ENCODE measurements at regions not wholly inside any gene's neighbourhood (a gene's known extent, or its start where the extent isn't known, plus 50 kb on each side); places are given as distances from the start of the nearest gene placed in this dataset.

DNA sequence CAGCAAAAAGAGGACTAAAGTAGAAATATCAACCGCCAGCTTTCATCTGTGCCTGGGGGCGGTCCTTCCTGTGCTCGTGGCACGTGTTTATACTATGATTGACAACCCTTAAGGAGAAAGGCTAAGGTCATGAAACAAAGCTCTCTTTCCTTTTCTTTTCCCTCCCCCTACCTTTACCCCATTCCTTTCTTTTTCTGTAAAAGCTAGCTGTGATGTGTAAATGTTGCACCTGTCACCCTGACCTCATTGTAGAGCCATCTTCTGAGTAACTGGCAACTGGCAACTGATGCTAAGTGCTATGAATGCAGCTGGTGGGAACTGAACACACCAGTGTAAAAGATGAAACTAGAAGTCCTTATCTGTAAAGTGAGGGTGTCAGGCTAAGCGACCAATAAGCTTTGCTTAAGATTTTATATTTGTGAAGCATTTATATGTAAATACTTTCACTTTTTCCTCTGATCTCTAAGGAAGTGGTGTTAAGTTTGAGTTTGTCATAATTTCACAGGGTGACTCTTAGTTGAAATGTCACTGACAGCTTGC is 102.8 kb upstream of the BCAT1 start:
- no peak for TF ChIP-seq EZH2 (IDR thresholded peaks at IDR 0.05; ENCODE audit: borderline replicate concordance, low read length)
- TF ChIP-seq, protein P1, sequence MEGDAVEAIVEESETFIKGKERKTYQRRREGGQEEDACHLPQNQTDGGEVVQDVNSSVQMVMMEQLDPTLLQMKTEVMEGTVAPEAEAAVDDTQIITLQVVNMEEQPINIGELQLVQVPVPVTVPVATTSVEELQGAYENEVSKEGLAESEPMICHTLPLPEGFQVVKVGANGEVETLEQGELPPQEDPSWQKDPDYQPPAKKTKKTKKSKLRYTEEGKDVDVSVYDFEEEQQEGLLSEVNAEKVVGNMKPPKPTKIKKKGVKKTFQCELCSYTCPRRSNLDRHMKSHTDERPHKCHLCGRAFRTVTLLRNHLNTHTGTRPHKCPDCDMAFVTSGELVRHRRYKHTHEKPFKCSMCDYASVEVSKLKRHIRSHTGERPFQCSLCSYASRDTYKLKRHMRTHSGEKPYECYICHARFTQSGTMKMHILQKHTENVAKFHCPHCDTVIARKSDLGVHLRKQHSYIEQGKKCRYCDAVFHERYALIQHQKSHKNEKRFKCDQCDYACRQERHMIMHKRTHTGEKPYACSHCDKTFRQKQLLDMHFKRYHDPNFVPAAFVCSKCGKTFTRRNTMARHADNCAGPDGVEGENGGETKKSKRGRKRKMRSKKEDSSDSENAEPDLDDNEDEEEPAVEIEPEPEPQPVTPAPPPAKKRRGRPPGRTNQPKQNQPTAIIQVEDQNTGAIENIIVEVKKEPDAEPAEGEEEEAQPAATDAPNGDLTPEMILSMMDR (conservative IDR thresholded peaks at IDR 0.05 in 1 of 2, IDR thresholded peaks at IDR 0.05 in 1 of 2; ENCODE audit: extremely low read depth in 1 of 2, insufficient read depth in 1 of 2, low read depth in 1 of 2, low read length in 2 of 2), result no peak
